SU-DHL-6 (cell line): ENCODE measurements at regions not wholly inside any gene's neighbourhood (a gene's known extent, or its start where the extent isn't known, plus 50 kb on each side); places are given as distances from the start of the nearest gene placed in this dataset.

Source experiments
- H2AFZ ChIP-seq: fragments of 200-600 bp; sonication (generic); 2 replicates; pipeline ENCODE4 v1.6.1; 2014; ENCODE audit warnings: low read depth, mild to moderate bottlenecking, moderate library complexity, mixed read lengths, antibody characterized with exemption, low read length; ENCODE audit not compliant: severe bottlenecking
- H3F3A ChIP-seq: fragments of 200-600 bp; shearing (Covaris generic); 2 replicates; pipeline ENCODE4 v1.6.0; 2016; ENCODE audit warnings: antibody characterized with exemption, mild to moderate bottlenecking; ENCODE audit not compliant: insufficient read depth
- H3K27ac ChIP-seq: fragments of 200-600 bp; sonication (generic); 2 replicates; pipeline ENCODE4 v1.5.1; 2016; ENCODE audit warnings: low read depth, mild to moderate bottlenecking, low read length, moderate library complexity, mixed read lengths
- H3K27me3 ChIP-seq: fragments of 200-600 bp; sonication (generic), shearing (Covaris generic); 2 replicates; pipeline ENCODE4 v1.6.0; 2014; ENCODE audit warnings: mild to moderate bottlenecking, low read length
- H3K36me3 ChIP-seq: fragments of 200-600 bp; sonication (generic); 2 replicates; pipeline ENCODE4 v1.6.1; 2014; ENCODE audit warnings: mild to moderate bottlenecking, low read length, mixed read lengths
- H3K4me2 ChIP-seq: fragments of 300-600, 200-600 bp; shearing (Covaris generic), sonication (generic); 2 replicates; pipeline ENCODE4 v1.6.0; 2014; ENCODE audit warnings: low read length, low read depth, mild to moderate bottlenecking; ENCODE audit not compliant: poor library complexity, severe bottlenecking
- H3K4me3 ChIP-seq: fragments of 200-600 bp; sonication (generic); 2 replicates; pipeline ENCODE4 v1.5.1; 2014; ENCODE audit warnings: antibody characterized with exemption, low read length, mild to moderate bottlenecking, mixed read lengths; ENCODE audit not compliant: insufficient read depth, poor library complexity, severe bottlenecking
- H3K79me2 ChIP-seq: fragments of 200-600 bp; sonication (generic); 2 replicates; pipeline ENCODE4 v1.6.1; 2014; ENCODE audit warnings: mild to moderate bottlenecking, low read length, moderate library complexity; ENCODE audit not compliant: insufficient read depth
- H3K9ac ChIP-seq: fragments of 200-600 bp; sonication (generic); 2 replicates; pipeline ENCODE4 v1.7.0; 2014; ENCODE audit warnings: mild to moderate bottlenecking, low read length
- H3K9me2 ChIP-seq: fragments of 200-600 bp; sonication (generic); replicated peaks from 2 replicates; pipeline ENCODE4 v1.6.1; 2014; ENCODE audit warnings: low read length; ENCODE audit not compliant: insufficient read depth
- H3K9me3 ChIP-seq: fragments of 200-600 bp; sonication (generic); 2 replicates; pipeline ENCODE4 v1.6.1; 2014; ENCODE audit warnings: low read length, mixed read lengths; ENCODE audit not compliant: insufficient read depth
- H4K20me1 ChIP-seq: fragments of 200-600 bp; sonication (generic); 2 replicates; pipeline ENCODE4 v1.6.1; 2014; ENCODE audit warnings: low read depth, mild to moderate bottlenecking, antibody characterized with exemption, low read length, moderate library complexity, mixed read lengths
- CTCF ChIP-seq: fragments of 200-600 bp; sonication (generic); IDR thresholded peaks from one replicate; pipeline ENCODE4 v1.5.1; 2017; ENCODE audit warnings: antibody characterized with exemption, mild to moderate bottlenecking, low read length, moderate library complexity; ENCODE audit not compliant: insufficient read depth, poor library complexity, severe bottlenecking
- EZH2phosphoT487 ChIP-seq: fragments of 200-600 bp; sonication (generic), shearing (Covaris generic); conservative IDR thresholded peaks from 2 replicates; pipeline ENCODE4 v1.6.1; 2018; ENCODE audit warnings: mild to moderate bottlenecking, antibody characterized with exemption, low read length, moderate library complexity, mixed read lengths

GRCh38 chr2:11104794-11105660 is 50.2 kb upstream of the SLC66A3 start:
- TF ChIP-seq CTCF (no peak), EZH2phosphoT487 (no peak)
- Histone ChIP-seq H3K27ac (no peak overlapping the region), H3K36me3 (no peaks in the 10 kb centered on the region)

More at GRCh38 chr2:11104794-11105660, 50.2 kb upstream of the SLC66A3 start:
- H3K9me2 ChIP-seq = no peaks in the 10 kb centered on the region
- H4K20me1 ChIP-seq = no peaks in the 10 kb centered on the region
- no peaks in the 10 kb centered on the region for H3K27me3 ChIP-seq
- no peak overlapping the region for H2AFZ ChIP-seq
- H3K4me2 ChIP-seq = no peak overlapping the region
- H3K9me3 ChIP-seq = no peaks in the 10 kb centered on the region
- no peaks in the 10 kb centered on the region for H3K79me2 ChIP-seq
- no peak overlapping the region for H3K9ac ChIP-seq
- no peak overlapping the region for H3K4me3 ChIP-seq
- no peaks in the 10 kb centered on the region for H3F3A ChIP-seq
